H9 (cell line): ENCODE measurements at regions not wholly inside any gene's neighbourhood (a gene's known extent, or its start where the extent isn't known, plus 50 kb on each side); places are given as distances from the start of the nearest gene placed in this dataset.

Experiments used
- DNase-seq: peaks from one replicate; pipeline ENCODE4 v3.0.0-alpha.2; 2017
- H2AFZ ChIP-seq: one replicate; pipeline ENCODE4 v1.6.1; 2013; ENCODE audit warnings: mild to moderate bottlenecking, low read length, control low read depth, moderate library complexity
- H2AK5ac ChIP-seq: 2 replicates; pipeline ENCODE4 v1.6.1; 2013; ENCODE audit warnings: low read length, control low read depth, mixed read lengths; ENCODE audit not compliant: insufficient read length
- H2BK120ac ChIP-seq: one replicate; pipeline ENCODE4 v1.6.1; 2013; ENCODE audit warnings: low read depth, mild to moderate bottlenecking, low read length, control low read depth, inconsistent platforms; ENCODE audit not compliant: poor library complexity, severe bottlenecking
- H2BK12ac ChIP-seq: 2 replicates; pipeline ENCODE4 v1.6.1; 2013; ENCODE audit warnings: low read length, control low read depth, mixed read lengths, low read depth; ENCODE audit not compliant: insufficient read length
- H2BK15ac ChIP-seq: 2 replicates; pipeline ENCODE4 v1.6.1; 2013; ENCODE audit warnings: low read depth, low read length, control low read depth
- H2BK20ac ChIP-seq: one replicate; pipeline ENCODE4 v1.6.1; 2013; ENCODE audit warnings: low read depth, mild to moderate bottlenecking, low read length, control low read depth, inconsistent platforms; ENCODE audit not compliant: poor library complexity, severe bottlenecking
- H2BK5ac ChIP-seq: 2 replicates; pipeline ENCODE4 v1.6.1; 2013; ENCODE audit warnings: low read length, control low read depth, mixed read lengths; ENCODE audit not compliant: insufficient read length
- H3K14ac ChIP-seq: 2 replicates; pipeline ENCODE4 v1.6.1; 2013; ENCODE audit warnings: low read length, control low read depth; ENCODE audit not compliant: insufficient read depth
- H3K18ac ChIP-seq: 2 replicates; pipeline ENCODE4 v1.6.1; 2013; ENCODE audit warnings: low read depth, mild to moderate bottlenecking, mixed read lengths, low read length, control low read depth; ENCODE audit not compliant: insufficient read length
- H3K23ac ChIP-seq: 2 replicates; pipeline ENCODE4 v1.6.1; 2013; ENCODE audit warnings: low read length, control low read depth, mixed read lengths, low read depth; ENCODE audit not compliant: insufficient read length
- H3K23me2 ChIP-seq: 2 replicates; pipeline ENCODE4 v1.6.1; 2013; ENCODE audit warnings: low read depth, mild to moderate bottlenecking, mixed read lengths, low read length, control low read depth; ENCODE audit not compliant: insufficient read length, poor library complexity, severe bottlenecking
- H3K27ac ChIP-seq: 2 replicates; pipeline ENCODE4 v1.5.1; 2013; ENCODE audit warnings: low read length, control low read depth, mixed read lengths, low read depth; ENCODE audit not compliant: insufficient read length
- H3K27me3 ChIP-seq: 2 replicates; pipeline ENCODE4 v1.6.1; 2013; ENCODE audit warnings: low read length, control low read depth, inconsistent platforms; ENCODE audit not compliant: insufficient read depth
- H3K4ac ChIP-seq: 2 replicates; pipeline ENCODE4 v1.6.1; 2013; ENCODE audit warnings: low read depth, mild to moderate bottlenecking, control low read depth, inconsistent platforms, low read length, moderate library complexity
- H3K4me1 ChIP-seq: 2 replicates; pipeline ENCODE4 v1.6.1; 2013; ENCODE audit warnings: low read length, control low read depth, inconsistent platforms; ENCODE audit not compliant: insufficient read depth
- H3K4me2 ChIP-seq: 2 replicates; pipeline ENCODE4 v1.6.1; 2013; ENCODE audit warnings: low read length, control low read depth, mixed read lengths; ENCODE audit not compliant: insufficient read length, insufficient read depth
- H3K56ac ChIP-seq: 2 replicates; pipeline ENCODE4 v1.6.1; 2013; ENCODE audit warnings: low read depth, mild to moderate bottlenecking, mixed read lengths, low read length, control low read depth; ENCODE audit not compliant: insufficient read length
- H3K79me1 ChIP-seq: 2 replicates; pipeline ENCODE4 v1.6.1; 2013; ENCODE audit warnings: low read depth, mild to moderate bottlenecking, moderate library complexity, low read length, control low read depth, inconsistent platforms; ENCODE audit not compliant: insufficient read depth, poor library complexity, severe bottlenecking
- H3K79me2 ChIP-seq: 2 replicates; pipeline ENCODE4 v1.6.1; 2013; ENCODE audit warnings: low read length, control low read depth, inconsistent platforms; ENCODE audit not compliant: insufficient read depth
- H3K9ac ChIP-seq: 2 replicates; pipeline ENCODE4 v1.6.1; 2013; ENCODE audit warnings: low read length, control low read depth, mixed read lengths; ENCODE audit not compliant: insufficient read length; ENCODE audit errors: extremely low read depth
- H3K9me3 ChIP-seq: one replicate; pipeline ENCODE4 v1.6.1; 2013; ENCODE audit warnings: low read depth, low read length, inconsistent platforms; ENCODE audit not compliant: control insufficient read depth
- H3T11ph ChIP-seq: one replicate; pipeline ENCODE4 v1.6.1; 2013; ENCODE audit warnings: mild to moderate bottlenecking, low read length, control low read depth, inconsistent platforms
- H4K20me1 ChIP-seq: one replicate; pipeline ENCODE4 v1.6.1; 2013; ENCODE audit not compliant: control insufficient read depth, insufficient read length, insufficient read depth
- H4K5ac ChIP-seq: 2 replicates; pipeline ENCODE4 v1.6.1; 2013; ENCODE audit warnings: low read depth, mild to moderate bottlenecking, mixed read lengths, low read length, control low read depth; ENCODE audit not compliant: insufficient read length
- H4K8ac ChIP-seq: replicated peaks from 2 replicates; pipeline ENCODE4 v1.6.1; 2013; ENCODE audit warnings: low read length, control low read depth, mixed read lengths, low read depth; ENCODE audit not compliant: insufficient read length
- H4K91ac ChIP-seq: 2 replicates; pipeline ENCODE4 v1.6.1; 2013; ENCODE audit warnings: low read depth, mild to moderate bottlenecking, moderate library complexity, mixed read lengths, low read length, control low read depth; ENCODE audit not compliant: insufficient read length
- H3K27ac Mint-ChIP-seq, 3 experiments: 2 replicates in 2 of 3; 3 replicates in 1 of 3; pipeline ENCODE4 v1.8.0; 2020 to 2021; ENCODE audit warnings: mixed read lengths in 3 of 3, mild to moderate bottlenecking in 1 of 3, moderate library complexity in 1 of 3
- H3K27me3 Mint-ChIP-seq: 2 replicates; pipeline ENCODE4 v1.8.0; 2021; ENCODE audit warnings: low read depth, mild to moderate bottlenecking, moderate library complexity, mixed read lengths
- H3K36me3 Mint-ChIP-seq, 3 experiments: 2 replicates in 2 of 3; 3 replicates in 1 of 3; pipeline ENCODE4 v1.8.0; 2020 to 2021; ENCODE audit warnings: low read depth in 3 of 3, mixed read lengths in 3 of 3; ENCODE audit not compliant: insufficient read depth in 1 of 3
- H3K4me1 Mint-ChIP-seq, 2 experiments: 2 replicates each; pipeline ENCODE4 v1.8.0; 2020; ENCODE audit warnings: mixed read lengths in 2 of 2
- H3K4me3 Mint-ChIP-seq, 2 experiments: 2 replicates in 1 of 2; 3 replicates in 1 of 2; pipeline ENCODE4 v1.8.0; 2020 to 2021; ENCODE audit warnings: mild to moderate bottlenecking in 2 of 2, mixed read lengths in 2 of 2, moderate library complexity in 1 of 2
- H3K9me3 Mint-ChIP-seq, 2 experiments: 2 replicates in 1 of 2; 3 replicates in 1 of 2; pipeline ENCODE4 v1.8.0; 2020; ENCODE audit warnings: mild to moderate bottlenecking in 2 of 2, mixed read lengths in 2 of 2, moderate library complexity in 1 of 2
- CTCF ChIP-seq: fragments of 200-600 bp; sonication (generic); conservative IDR thresholded peaks from 3 replicates; pipeline ENCODE4 v1.8.0; 2021; ENCODE audit warnings: antibody characterized with exemption, mild to moderate bottlenecking

- Mint-ChIP-seq H3K36me3 (peaks cover 0 to 8% (median 5%) of the 10 kb centered on the region in 3 experiments; a peak in 6 of 7 replicates), H3K4me1 (peaks cover 2 to 3% of the 10 kb centered on the region in 2 experiments; a peak in 2 of 4 replicates), H3K27me3 (0 out of 2 replicates have a peak, but pooled peaks cover 2% of the 10 kb centered on the region), H3K4me3 (no peak overlapping the region), H3K27ac (no peak overlapping the region), H3K9me3 (peaks cover 4 to 5% of the 10 kb centered on the region in 2 experiments)
- Histone ChIP-seq H4K5ac (no peak overlapping the region), H2BK5ac (no peak overlapping the region), H3K23ac (no peak overlapping the region), H3K56ac (no peak overlapping the region), H3K27ac (no peak overlapping the region), H4K8ac (no peak overlapping the region), H2BK120ac (no peak overlapping the region), H2AFZ (no peak overlapping the region), H3K14ac (no peak overlapping the region), H2AK5ac (no peak overlapping the region), H3K23me2 (no peaks in the 10 kb centered on the region), H4K91ac (no peak overlapping the region), H3K18ac (no peak overlapping the region), H2BK12ac (no peak overlapping the region), H3K27me3 (no peaks in the 10 kb centered on the region; the same call in 1 of the 2 replicates), H3K79me2 (no peaks in the 10 kb centered on the region), H3K4me2 (no peak overlapping the region), H3T11ph (no peak overlapping the region), H3K9me3 (peaks cover 5% of the 10 kb centered on the region), H3K9ac (no peak overlapping the region), H3K4ac (no peak overlapping the region), H2BK15ac (no peak overlapping the region), H3K4me1 (no peaks in the 10 kb centered on the region), H4K20me1 (no peaks in the 10 kb centered on the region), H2BK20ac (no peak overlapping the region), H3K79me1 (no peaks in the 10 kb centered on the region)
- DNase-seq: no peak
- TF ChIP-seq CTCF: no peak
These were observed 236.1 kb upstream of the MEIS1 start for GRCh38 chr2:66198873-66199272.
